ENCODE measurements at regions not wholly inside any gene's neighbourhood (a gene's known extent, or its start where the extent isn't known, plus 50 kb on each side); places are given as distances from the start of the nearest gene placed in this dataset.

GRCh38 chr5:160925281-160925680, 73.3 kb upstream of the ATP10B start:
- no peak for TF ChIP-seq CTCF (IDR thresholded peaks at IDR 0.05; ENCODE audit: unreplicated experiment)
- Mint-ChIP-seq H3K27ac (no peak overlapping the region), H3K27me3 (ENCODE audit: low read depth) (no peaks in the 10 kb centered on the region), H3K9me3 (no peaks in the 10 kb centered on the region), H3K4me3 (no peak overlapping the region), H3K4me1 (peaks cover 60% of the 10 kb centered on the region), H3K36me3 (no peaks in the 10 kb centered on the region)
- DNase-seq (ENCODE audit: low spot score in 2 of 2, unreplicated experiment in 2 of 2), result no peak

- H3K4me1 Mint-ChIP-seq, result peaks cover 50% of the 10 kb centered on the region
- no peaks in the 10 kb centered on the region for H3K9me3 Mint-ChIP-seq
- peak; percentile 32 to 53 for DNase-seq (ENCODE audit: low spot score in 2 of 2, unreplicated experiment in 2 of 2)
- H3K27ac Mint-ChIP-seq, result peak overlapping the region; percentile 87
- no peak overlapping the region for H3K4me3 Mint-ChIP-seq
- no peak for TF ChIP-seq CTCF (IDR thresholded peaks at IDR 0.05; ENCODE audit: unreplicated experiment)
- H3K27me3 Mint-ChIP-seq (ENCODE audit: low read depth), result no peaks in the 10 kb centered on the region
- H3K36me3 Mint-ChIP-seq, result no peaks in the 10 kb centered on the region
Measured at GRCh38 chr5:160923936-160924710, 72.1 kb upstream of the ATP10B start.

- no peaks in the 10 kb centered on the region for H3K9me3 Mint-ChIP-seq
- H3K4me3 Mint-ChIP-seq, result no peak overlapping the region
- no peaks in the 10 kb centered on the region for H3K27me3 Mint-ChIP-seq (ENCODE audit: low read depth)
- peak overlapping the region; percentile 87 for H3K27ac Mint-ChIP-seq
- H3K36me3 Mint-ChIP-seq, result no peaks in the 10 kb centered on the region
- no peak for TF ChIP-seq CTCF (IDR thresholded peaks at IDR 0.05; ENCODE audit: unreplicated experiment)
- no peak for DNase-seq (ENCODE audit: low spot score in 2 of 2, unreplicated experiment in 2 of 2)
- H3K4me1 Mint-ChIP-seq, result peaks cover 50% of the 10 kb centered on the region
Measured at GRCh38 chr5:160923411-160923810, 71.4 kb upstream of the ATP10B start.

GRCh38 chr5:160922311-160922710, 70.3 kb upstream of the ATP10B start:
- no peaks in the 10 kb centered on the region for H3K9me3 Mint-ChIP-seq
- no peak overlapping the region for H3K4me3 Mint-ChIP-seq
- DNase-seq (ENCODE audit: low spot score in 2 of 2, unreplicated experiment in 2 of 2), result no peak
- H3K27ac Mint-ChIP-seq, result no peak overlapping the region
- no peak for TF ChIP-seq CTCF (IDR thresholded peaks at IDR 0.05; ENCODE audit: unreplicated experiment)
- H3K27me3 Mint-ChIP-seq (ENCODE audit: low read depth), result peaks cover under 1% of the 10 kb centered on the region
- peaks cover 50% of the 10 kb centered on the region for H3K4me1 Mint-ChIP-seq
- H3K36me3 Mint-ChIP-seq, result no peaks in the 10 kb centered on the region

- H3K27ac Mint-ChIP-seq, result no peak overlapping the region
- no peak for TF ChIP-seq CTCF (IDR thresholded peaks at IDR 0.05; ENCODE audit: unreplicated experiment)
- no peaks in the 10 kb centered on the region for H3K36me3 Mint-ChIP-seq
- H3K9me3 Mint-ChIP-seq, result no peaks in the 10 kb centered on the region
- H3K4me3 Mint-ChIP-seq, result no peak overlapping the region
- H3K4me1 Mint-ChIP-seq, result peaks cover 46% of the 10 kb centered on the region
- peaks cover 1% of the 10 kb centered on the region for H3K27me3 Mint-ChIP-seq (ENCODE audit: low read depth)
- no peak for DNase-seq (ENCODE audit: low spot score in 2 of 2, unreplicated experiment in 2 of 2)
Measured at GRCh38 chr5:160921423-160922285, 69.6 kb upstream of the ATP10B start.

Data from mesothelial cell of epicardium (in vitro differentiated cells).